ENCODE measurements at regions not wholly inside any gene's neighbourhood (a gene's known extent, or its start where the extent isn't known, plus 50 kb on each side); places are given as distances from the start of the nearest gene placed in this dataset.
"Not testable (repeated sequence)": the region's sequence is repeated elsewhere in the genome, so short reads cannot be mapped to it uniquely, and the experiment has no call there.

DNA sequence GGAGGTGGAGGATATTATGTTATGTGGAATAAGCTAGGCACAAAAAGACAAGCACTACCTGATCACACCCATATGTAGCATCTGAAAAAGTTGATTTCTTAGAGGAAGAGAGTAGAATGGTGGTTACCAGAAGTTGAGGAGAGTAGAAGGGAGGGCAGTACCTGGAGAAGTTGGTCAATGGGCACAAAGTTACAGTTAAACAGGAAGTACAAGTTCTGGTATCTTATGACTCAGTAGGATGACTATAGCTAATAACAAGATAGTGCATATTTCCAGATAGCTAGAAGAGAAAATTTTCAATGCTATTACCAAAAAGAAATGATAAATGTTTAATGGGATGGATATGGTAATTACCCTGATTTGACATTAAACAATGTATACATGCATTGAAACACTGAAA, 686.7 kb downstream of the ISL1 start:
- Histone ChIP-seq H3K27me3 (ENCODE audit: control insufficient read depth, insufficient read depth, low read length) (no peaks in the 10 kb centered on the region), H3K4me1 (ENCODE audit: control insufficient read depth, insufficient read depth, low read length) (no peaks in the 10 kb centered on the region), H3K9me3 (ENCODE audit: control insufficient read depth, insufficient read depth, low read depth, low read length) (peaks cover 5% of the 10 kb centered on the region; the same call in 1 of the 2 replicates), H3K4me3 (ENCODE audit: low read depth, low read length) (no peak overlapping the region), H3K36me3 (ENCODE audit: control insufficient read depth, insufficient read depth, low read length) (no peaks in the 10 kb centered on the region), H3K9ac (ENCODE audit: low read length) (no peak overlapping the region), H3K27ac (ENCODE audit: low read depth, low read length) (no peak overlapping the region)

DNA sequence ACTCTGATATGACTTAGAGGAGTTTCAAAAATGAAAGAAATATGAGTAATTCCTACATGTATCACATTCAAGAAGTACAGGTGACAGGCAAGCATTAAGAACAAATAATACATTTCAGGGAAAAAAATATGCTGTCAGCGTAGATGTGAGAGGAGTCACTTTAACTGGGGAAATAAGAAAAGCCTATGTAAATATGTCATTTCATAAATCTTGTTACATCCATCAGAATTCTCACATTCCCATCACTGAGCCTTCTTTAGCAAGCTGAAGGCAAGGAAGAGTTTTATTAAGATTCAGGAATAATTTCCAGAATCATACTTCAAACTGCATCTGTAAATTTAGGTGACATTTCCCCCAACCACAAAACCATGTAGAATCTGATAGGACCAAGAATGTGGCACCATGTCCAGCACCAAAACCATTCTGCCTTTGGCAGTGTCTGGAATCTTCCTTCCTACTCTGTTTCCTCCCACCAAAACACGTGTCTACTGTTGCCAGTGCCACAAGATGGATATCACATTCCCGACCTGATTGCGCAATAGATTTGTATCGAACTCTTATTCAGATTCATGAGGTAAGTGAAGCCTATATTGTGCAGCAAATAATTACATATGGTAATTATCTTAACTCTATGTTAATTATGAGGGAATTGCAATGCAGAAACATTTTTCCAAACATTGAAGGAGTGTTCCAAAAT, 690.9 kb downstream of the ISL1 start:
- Histone ChIP-seq H3K9me3 (ENCODE audit: control insufficient read depth, insufficient read depth, low read depth, low read length) (no peaks in the 10 kb centered on the region), H3K36me3 (ENCODE audit: control insufficient read depth, insufficient read depth, low read length) (no peaks in the 10 kb centered on the region), H3K27me3 (ENCODE audit: control insufficient read depth, insufficient read depth, low read length) (no peaks in the 10 kb centered on the region), H3K9ac (ENCODE audit: low read length) (no peak overlapping the region), H3K27ac (ENCODE audit: low read depth, low read length) (no peak overlapping the region), H3K4me1 (ENCODE audit: control insufficient read depth, insufficient read depth, low read length) (peaks cover 12% of the 10 kb centered on the region), H3K4me3 (ENCODE audit: low read depth, low read length) (no peak overlapping the region)

DNA sequence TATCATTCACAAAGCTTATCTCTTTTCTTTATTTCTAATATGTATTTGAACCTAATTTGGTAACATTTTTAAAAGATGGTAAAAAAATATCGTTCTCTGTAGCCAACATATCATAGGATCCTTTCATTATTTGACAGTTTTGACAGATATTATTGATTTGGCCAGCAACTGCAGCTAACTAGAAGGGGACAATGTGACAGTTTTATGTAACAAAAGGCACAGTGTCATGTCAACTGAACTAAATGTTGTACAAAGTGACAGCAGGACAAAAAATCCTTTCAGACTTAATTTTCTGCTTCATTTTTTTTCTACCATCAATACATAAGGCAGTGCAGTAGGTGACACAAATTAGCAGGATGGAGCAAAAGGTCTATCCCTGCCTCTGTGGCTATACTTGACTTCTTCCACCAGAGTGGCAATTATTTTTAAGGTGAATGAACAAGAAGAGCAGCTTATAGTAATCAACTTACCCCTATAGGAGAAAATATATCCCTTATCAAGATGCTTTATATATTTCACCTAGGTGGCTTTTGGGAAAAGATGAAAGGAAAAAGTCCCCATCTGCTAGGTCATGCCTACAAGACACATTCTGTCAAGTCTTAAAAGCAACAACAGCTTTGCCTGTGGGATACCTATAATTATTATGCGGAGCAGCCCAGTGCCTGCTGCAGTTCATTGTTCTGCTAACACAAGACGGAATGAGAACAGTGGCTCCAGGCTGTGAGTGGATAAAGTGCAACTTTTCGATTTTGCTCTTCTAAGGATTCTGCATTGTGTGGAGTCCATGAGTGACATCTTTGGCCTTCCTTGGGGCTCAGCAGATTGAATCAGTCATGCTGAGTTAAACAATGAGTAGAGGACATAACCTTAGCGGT, 694.9 kb downstream of the ISL1 start:
- H3K27me3 ChIP-seq (ENCODE audit: control insufficient read depth, insufficient read depth, low read length): no peaks in the 10 kb centered on the region
- no peak overlapping the region for H3K9ac ChIP-seq (ENCODE audit: low read length)
- H3K36me3 ChIP-seq (ENCODE audit: control insufficient read depth, insufficient read depth, low read length): no peaks in the 10 kb centered on the region
- no peaks in the 10 kb centered on the region for H3K9me3 ChIP-seq (ENCODE audit: control insufficient read depth, insufficient read depth, low read depth, low read length)
- H3K27ac ChIP-seq (ENCODE audit: low read depth, low read length): no peak overlapping the region
- no peak overlapping the region for H3K4me3 ChIP-seq (ENCODE audit: low read depth, low read length)
- peaks cover 12% of the 10 kb centered on the region for H3K4me1 ChIP-seq (ENCODE audit: control insufficient read depth, insufficient read depth, low read length)

DNA sequence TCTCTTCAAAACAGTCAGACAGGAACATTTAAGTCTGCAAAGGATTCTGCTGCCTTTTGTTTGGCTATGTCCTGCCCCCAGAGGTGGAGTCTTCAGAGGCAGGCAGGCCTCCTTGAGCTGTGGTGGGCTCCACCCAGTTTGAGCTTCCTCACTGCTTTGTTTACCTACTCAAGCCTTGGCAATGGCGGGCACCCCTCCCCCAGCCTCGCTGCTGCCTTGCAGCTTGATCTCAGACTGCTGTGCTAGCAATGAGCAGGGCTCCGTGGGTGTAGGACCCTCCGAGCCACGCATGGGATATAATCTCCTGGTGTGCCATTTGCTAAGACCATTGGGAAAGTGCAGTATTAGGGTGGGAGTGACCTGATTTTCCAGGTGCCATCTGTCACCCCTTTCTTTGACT, 685.4 kb upstream of the ITGA1 start:
- H3K9ac ChIP-seq (ENCODE audit: low read length); H3K4me3 ChIP-seq (ENCODE audit: low read depth, low read length); H3K27ac ChIP-seq (ENCODE audit: low read depth, low read length); H3K27me3 ChIP-seq (ENCODE audit: control insufficient read depth, insufficient read depth, low read length); H3K36me3 ChIP-seq (ENCODE audit: control insufficient read depth, insufficient read depth, low read length); H3K9me3 ChIP-seq (ENCODE audit: control insufficient read depth, insufficient read depth, low read depth, low read length); H3K4me1 ChIP-seq (ENCODE audit: control insufficient read depth, insufficient read depth, low read length): not testable (repeated sequence)

DNA sequence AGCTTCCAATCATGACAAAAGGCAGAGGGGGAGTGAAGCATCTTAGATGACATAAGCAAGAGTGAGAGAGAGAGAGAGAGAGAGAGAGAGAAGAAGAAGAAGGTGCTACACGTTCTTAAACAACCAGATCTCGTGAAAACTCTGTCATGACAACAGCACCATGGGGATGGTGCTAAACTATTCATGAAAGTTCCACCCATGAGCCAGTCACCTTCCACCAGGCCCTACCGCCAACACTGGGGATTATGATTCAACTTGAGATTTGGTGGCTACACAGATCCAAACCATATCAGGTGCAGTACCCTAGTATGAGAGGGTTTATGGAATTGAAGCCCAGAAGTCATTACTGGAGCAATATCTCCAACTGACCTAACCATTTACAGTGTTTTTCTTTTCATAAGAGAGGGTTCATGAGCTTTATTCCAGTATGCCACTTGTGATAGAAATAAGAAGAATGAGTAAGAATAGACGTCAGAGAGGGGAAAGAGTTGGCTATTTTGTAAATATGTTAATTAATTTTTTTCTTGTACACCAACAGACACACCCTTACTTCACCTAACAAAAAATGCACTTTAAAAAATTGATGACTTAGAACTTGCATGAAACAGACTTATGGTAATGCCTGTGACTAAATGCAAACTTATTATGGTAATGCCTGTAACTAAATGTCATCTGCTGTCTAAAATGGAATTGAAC, 680.4 kb upstream of the ITGA1 start:
- H3K27ac ChIP-seq (ENCODE audit: low read depth, low read length): no peak overlapping the region
- peaks cover 3% of the 10 kb centered on the region; the same call in 1 of the 2 replicates for H3K9me3 ChIP-seq (ENCODE audit: control insufficient read depth, insufficient read depth, low read depth, low read length)
- no peaks in the 10 kb centered on the region for H3K36me3 ChIP-seq (ENCODE audit: control insufficient read depth, insufficient read depth, low read length)
- H3K4me3 ChIP-seq (ENCODE audit: low read depth, low read length): no peak overlapping the region
- no peaks in the 10 kb centered on the region for H3K27me3 ChIP-seq (ENCODE audit: control insufficient read depth, insufficient read depth, low read length)
- no peak overlapping the region for H3K9ac ChIP-seq (ENCODE audit: low read length)
- H3K4me1 ChIP-seq (ENCODE audit: control insufficient read depth, insufficient read depth, low read length): no peaks in the 10 kb centered on the region

DNA sequence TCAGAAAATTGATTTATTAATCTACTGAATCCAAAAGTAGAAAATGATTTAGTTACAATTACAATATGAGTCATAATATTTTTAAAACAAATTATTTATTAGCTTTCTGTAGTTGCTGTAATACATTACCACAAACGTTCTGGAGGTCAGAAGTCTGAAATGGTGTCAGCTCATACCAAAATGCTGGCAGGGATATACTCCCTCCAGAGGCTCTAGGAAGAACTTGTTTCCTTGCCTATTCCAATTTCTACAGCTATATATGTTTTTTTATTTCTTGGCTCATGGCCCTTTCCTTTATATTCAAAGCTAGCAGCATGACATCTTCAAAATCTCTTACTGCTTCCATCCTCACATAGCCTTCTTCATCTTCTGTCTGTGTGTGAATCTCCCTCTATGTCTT, 667.9 kb upstream of the ITGA1 start:
- no peaks in the 10 kb centered on the region for H3K9me3 ChIP-seq (ENCODE audit: control insufficient read depth, insufficient read depth, low read depth, low read length)
- H3K9ac ChIP-seq (ENCODE audit: low read length): no peak overlapping the region
- H3K36me3 ChIP-seq (ENCODE audit: control insufficient read depth, insufficient read depth, low read length): no peaks in the 10 kb centered on the region
- H3K27me3 ChIP-seq (ENCODE audit: control insufficient read depth, insufficient read depth, low read length): no peaks in the 10 kb centered on the region
- H3K4me1 ChIP-seq (ENCODE audit: control insufficient read depth, insufficient read depth, low read length): peaks cover 5% of the 10 kb centered on the region
- no peak overlapping the region for H3K4me3 ChIP-seq (ENCODE audit: low read depth, low read length)
- no peak overlapping the region for H3K27ac ChIP-seq (ENCODE audit: low read depth, low read length)

DNA sequence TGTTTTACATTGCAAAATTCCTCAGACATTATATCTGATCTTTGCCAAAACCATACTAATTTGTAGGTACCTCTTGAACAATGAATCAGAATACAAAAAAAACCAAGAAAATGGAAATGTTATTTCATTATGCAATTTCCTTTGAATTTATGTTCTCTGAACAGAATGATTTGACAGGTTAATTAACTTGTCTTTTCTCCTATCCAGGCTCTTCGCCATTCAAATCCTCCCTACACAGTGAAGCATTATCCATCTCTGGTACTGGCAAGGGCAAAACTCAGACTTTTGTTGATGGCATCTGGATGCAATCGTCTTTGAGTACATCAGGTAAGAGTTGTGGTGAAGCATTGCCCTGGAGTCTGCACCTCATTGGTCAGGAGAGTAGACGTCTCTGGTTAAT, 655.7 kb upstream of the ITGA1 start:
- Histone ChIP-seq H3K27ac (ENCODE audit: low read depth, low read length) (no peak overlapping the region), H3K4me3 (ENCODE audit: low read depth, low read length) (no peak overlapping the region), H3K9ac (ENCODE audit: low read length) (no peak overlapping the region), H3K4me1 (ENCODE audit: control insufficient read depth, insufficient read depth, low read length) (no peaks in the 10 kb centered on the region), H3K9me3 (ENCODE audit: control insufficient read depth, insufficient read depth, low read depth, low read length) (no peaks in the 10 kb centered on the region), H3K36me3 (ENCODE audit: control insufficient read depth, insufficient read depth, low read length) (no peaks in the 10 kb centered on the region), H3K27me3 (ENCODE audit: control insufficient read depth, insufficient read depth, low read length) (no peaks in the 10 kb centered on the region)

DNA sequence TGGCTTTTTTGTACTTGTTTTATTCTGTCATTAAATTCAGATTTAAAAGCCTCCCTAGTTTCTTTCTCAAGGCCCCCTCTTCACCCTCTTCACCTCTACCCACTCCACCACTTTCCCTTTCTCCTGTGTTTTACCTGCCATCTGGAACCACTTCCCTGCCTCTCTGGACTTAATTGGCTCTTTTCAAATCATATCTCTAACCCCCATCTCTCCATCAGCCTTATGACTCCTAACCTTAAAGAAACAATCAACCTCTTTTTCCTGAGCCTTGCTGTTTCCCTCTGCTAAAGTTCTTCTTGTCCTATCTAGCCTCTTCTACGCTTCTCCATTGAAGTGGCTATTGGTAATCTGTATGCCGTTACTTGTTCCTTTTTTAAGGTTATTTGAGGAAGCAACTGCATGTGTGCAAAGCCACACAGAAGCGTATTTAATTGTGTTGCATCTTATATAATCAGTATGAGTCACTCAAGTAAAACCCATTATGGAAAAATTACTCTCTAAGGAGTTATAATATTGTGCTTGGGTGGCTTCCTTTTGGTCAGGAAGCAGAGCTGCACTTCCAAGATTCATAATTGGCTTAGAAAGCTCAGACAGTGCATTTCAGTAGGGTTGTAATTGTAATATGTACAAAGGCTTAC, 653.6 kb upstream of the ITGA1 start:
- H3K36me3 ChIP-seq (ENCODE audit: control insufficient read depth, insufficient read depth, low read length): no peaks in the 10 kb centered on the region
- H3K27ac ChIP-seq (ENCODE audit: low read depth, low read length): no peak overlapping the region
- no peaks in the 10 kb centered on the region for H3K4me1 ChIP-seq (ENCODE audit: control insufficient read depth, insufficient read depth, low read length)
- H3K27me3 ChIP-seq (ENCODE audit: control insufficient read depth, insufficient read depth, low read length): no peaks in the 10 kb centered on the region
- H3K9ac ChIP-seq (ENCODE audit: low read length): no peak overlapping the region
- H3K4me3 ChIP-seq (ENCODE audit: low read depth, low read length): no peak overlapping the region
- no peaks in the 10 kb centered on the region for H3K9me3 ChIP-seq (ENCODE audit: control insufficient read depth, insufficient read depth, low read depth, low read length)

DNA sequence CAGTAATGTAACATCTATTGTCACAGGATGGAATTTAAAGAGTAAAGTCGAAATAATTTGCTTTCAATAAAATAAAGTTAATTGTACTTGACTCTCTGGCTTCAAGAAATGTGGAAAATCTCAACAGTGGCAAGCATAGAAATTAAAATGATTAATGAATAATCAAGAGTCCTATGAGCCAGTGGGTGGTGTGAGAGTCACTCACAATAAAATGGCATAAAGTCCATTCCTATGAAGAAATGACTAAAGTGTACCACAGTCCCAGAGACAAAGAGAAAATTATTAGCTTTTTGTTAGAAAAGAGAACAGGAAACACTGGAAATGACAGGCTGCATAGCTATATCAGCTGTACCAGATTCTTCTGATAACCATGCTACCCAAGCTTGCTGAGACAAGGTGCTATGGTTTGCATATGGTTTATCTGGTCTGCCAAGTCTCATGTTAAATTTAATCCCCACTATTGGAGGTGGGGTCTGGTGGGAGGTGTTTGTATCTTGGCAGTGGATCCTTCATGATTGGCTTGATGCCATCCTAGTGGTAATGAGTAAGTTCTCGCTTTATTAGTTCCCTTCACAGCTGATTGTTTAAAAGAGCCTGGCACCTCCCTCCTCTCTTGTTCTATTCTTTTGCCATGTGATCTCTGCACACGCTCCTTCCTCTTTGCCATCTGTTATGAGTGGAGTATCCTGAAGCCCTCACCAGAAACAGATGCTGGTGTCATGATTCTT, 647.7 kb upstream of the ITGA1 start:
- Histone ChIP-seq H3K9ac (ENCODE audit: low read length) (no peak overlapping the region), H3K9me3 (ENCODE audit: control insufficient read depth, insufficient read depth, low read depth, low read length) (no peaks in the 10 kb centered on the region), H3K4me3 (ENCODE audit: low read depth, low read length) (no peak overlapping the region), H3K36me3 (ENCODE audit: control insufficient read depth, insufficient read depth, low read length) (no peaks in the 10 kb centered on the region), H3K27me3 (ENCODE audit: control insufficient read depth, insufficient read depth, low read length) (no peaks in the 10 kb centered on the region), H3K4me1 (ENCODE audit: control insufficient read depth, insufficient read depth, low read length) (no peaks in the 10 kb centered on the region), H3K27ac (ENCODE audit: low read depth, low read length) (no peak overlapping the region)

DNA sequence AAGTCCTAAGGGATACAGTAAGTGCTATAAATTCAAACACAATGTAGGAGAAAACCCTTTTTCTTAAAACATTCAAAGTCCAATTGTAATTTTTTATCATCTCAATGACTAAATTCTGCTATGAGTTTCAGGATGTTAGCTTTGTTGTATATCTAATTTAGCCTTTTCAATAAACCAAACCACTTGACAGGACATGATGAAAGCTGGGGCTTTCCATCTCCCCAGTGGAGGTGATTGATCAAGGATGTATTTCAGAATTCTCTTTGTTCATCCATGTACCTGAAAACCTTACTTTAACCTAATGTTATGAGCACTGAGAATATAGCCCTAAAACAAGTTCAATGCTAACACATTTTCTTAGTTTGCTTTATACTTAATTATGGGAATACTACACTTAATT, 639.0 kb upstream of the ITGA1 start:
- Histone ChIP-seq H3K9me3 (ENCODE audit: control insufficient read depth, insufficient read depth, low read depth, low read length) (no peaks in the 10 kb centered on the region), H3K27ac (ENCODE audit: low read depth, low read length) (no peak overlapping the region), H3K27me3 (ENCODE audit: control insufficient read depth, insufficient read depth, low read length) (no peaks in the 10 kb centered on the region), H3K4me1 (ENCODE audit: control insufficient read depth, insufficient read depth, low read length) (no peaks in the 10 kb centered on the region), H3K9ac (ENCODE audit: low read length) (no peak overlapping the region), H3K36me3 (ENCODE audit: control insufficient read depth, insufficient read depth, low read length) (no peaks in the 10 kb centered on the region), H3K4me3 (ENCODE audit: low read depth, low read length) (no peak overlapping the region)
